ENCODE measurements at regions not wholly inside any gene's neighbourhood (a gene's known extent, or its start where the extent isn't known, plus 50 kb on each side); places are given as distances from the start of the nearest gene placed in this dataset.

DNA sequence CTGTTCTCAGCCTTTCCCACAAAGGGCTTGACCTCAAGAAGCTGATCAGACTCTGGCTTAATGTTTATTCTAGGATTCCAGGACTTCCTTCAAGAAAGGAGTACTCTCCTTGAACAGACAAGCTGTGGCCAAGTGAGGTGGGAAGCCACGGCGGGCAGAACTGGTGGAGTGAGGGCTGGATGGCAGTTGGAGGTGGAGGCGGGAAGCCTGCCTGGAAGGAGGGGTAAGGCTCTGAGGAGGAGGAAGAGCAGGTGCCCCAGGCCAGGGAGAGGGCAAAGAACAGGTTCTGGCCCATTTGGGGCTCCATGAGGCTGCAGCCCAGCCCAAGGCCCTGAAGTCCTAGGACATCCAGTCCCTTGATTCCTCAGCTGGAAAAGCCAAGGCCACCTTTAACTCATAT, 143.9 kb downstream of the CYP26B1 start:
- Mint-ChIP-seq H3K4me3 (ENCODE audit: low read depth, unreplicated experiment) (no peak overlapping the region), H3K36me3 (ENCODE audit: insufficient read depth, unreplicated experiment) (no peaks in the 10 kb centered on the region), H3K27me3 (ENCODE audit: unreplicated experiment) (peaks cover 45% of the 10 kb centered on the region), H3K4me1 (ENCODE audit: low read depth, unreplicated experiment) (no peaks in the 10 kb centered on the region), H3K9me3 (ENCODE audit: low read depth, unreplicated experiment) (no peaks in the 10 kb centered on the region), H3K27ac (ENCODE audit: unreplicated experiment) (no peak overlapping the region)
- DNase-seq: no peak
- no peak for TF ChIP-seq CTCF (IDR thresholded peaks at IDR 0.05; ENCODE audit: unreplicated experiment)
- intact Hi-C loops (cut with micrococcal nuclease; ENCODE audit: unreplicated experiment): no loop called here
- BruUV-seq (replicated peaks): no TSS peak
- CTCF ChIA-PET: no interaction called here

GRCh38 chr2:72003124-72003523, 144.5 kb downstream of the CYP26B1 start:
- peaks cover 48% of the 10 kb centered on the region for H3K27me3 Mint-ChIP-seq (ENCODE audit: unreplicated experiment)
- no peak for DNase-seq
- TF ChIP-seq CTCF (IDR thresholded peaks at IDR 0.05; ENCODE audit: unreplicated experiment): no peak
- no peak overlapping the region for H3K27ac Mint-ChIP-seq (ENCODE audit: unreplicated experiment)
- H3K36me3 Mint-ChIP-seq (ENCODE audit: insufficient read depth, unreplicated experiment): no peaks in the 10 kb centered on the region
- no peak overlapping the region for H3K4me3 Mint-ChIP-seq (ENCODE audit: low read depth, unreplicated experiment)
- CTCF ChIA-PET: no interaction called here
- no TSS peak for BruUV-seq (replicated peaks)
- intact Hi-C loops (cut with micrococcal nuclease; ENCODE audit: unreplicated experiment): no loop called here
- H3K9me3 Mint-ChIP-seq (ENCODE audit: low read depth, unreplicated experiment): no peaks in the 10 kb centered on the region
- no peaks in the 10 kb centered on the region for H3K4me1 Mint-ChIP-seq (ENCODE audit: low read depth, unreplicated experiment)

DNA sequence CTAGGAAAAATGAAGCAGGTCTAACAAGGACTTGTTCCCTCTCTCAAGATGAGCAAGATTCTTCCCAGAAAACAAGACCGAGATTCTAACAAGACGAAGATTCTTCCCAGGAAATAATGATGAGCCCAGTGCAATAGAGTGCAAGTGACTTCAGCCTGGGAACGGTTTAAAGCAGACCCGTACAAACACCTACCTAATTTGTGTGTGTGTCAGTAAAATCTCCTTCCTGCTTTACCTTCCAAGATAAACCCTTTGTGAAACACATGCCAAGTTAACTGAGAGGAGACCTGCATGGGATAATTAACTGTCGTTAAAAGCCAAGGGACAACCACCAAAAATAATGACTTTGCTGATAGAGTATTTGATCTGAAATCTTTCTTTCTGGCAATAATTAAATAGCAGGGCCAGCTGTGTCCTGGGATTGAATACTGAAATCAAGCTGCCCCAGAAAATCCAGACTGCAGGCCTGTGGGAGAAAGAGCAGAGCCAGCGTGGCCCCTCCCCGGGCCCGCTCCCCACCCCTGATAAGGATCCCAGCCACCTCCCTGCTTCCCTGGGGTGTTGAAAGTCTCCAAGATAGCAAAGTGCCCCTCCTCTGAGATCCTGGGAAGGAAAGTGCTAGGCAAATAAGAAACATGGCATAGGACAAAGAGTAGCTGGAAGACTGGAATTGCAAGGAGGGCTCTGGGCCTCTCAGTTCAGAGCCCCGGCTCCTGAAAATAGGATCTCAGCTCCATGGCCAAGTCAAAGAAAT, 145.5 kb downstream of the CYP26B1 start:
- Mint-ChIP-seq H3K4me3 (ENCODE audit: low read depth, unreplicated experiment) (no peak overlapping the region), H3K9me3 (ENCODE audit: low read depth, unreplicated experiment) (no peaks in the 10 kb centered on the region), H3K36me3 (ENCODE audit: insufficient read depth, unreplicated experiment) (no peaks in the 10 kb centered on the region), H3K27me3 (ENCODE audit: unreplicated experiment) (peaks cover 54% of the 10 kb centered on the region), H3K4me1 (ENCODE audit: low read depth, unreplicated experiment) (no peaks in the 10 kb centered on the region), H3K27ac (ENCODE audit: unreplicated experiment) (no peak overlapping the region)
- no peak for TF ChIP-seq CTCF (IDR thresholded peaks at IDR 0.05; ENCODE audit: unreplicated experiment)
- no TSS peak for BruUV-seq (replicated peaks)
- CTCF ChIA-PET: interaction anchor here (0.6 kb wide), 1 partner anchor 676 kb away, joined by 3 read pairs; no protein-coding TSS in a partner anchor
- no peak for DNase-seq
- intact Hi-C loops (cut with micrococcal nuclease; ENCODE audit: unreplicated experiment): no loop called here

- no peak for DNase-seq
- no peak overlapping the region for H3K27ac Mint-ChIP-seq (ENCODE audit: unreplicated experiment)
- no peak overlapping the region for H3K4me3 Mint-ChIP-seq (ENCODE audit: low read depth, unreplicated experiment)
- no peaks in the 10 kb centered on the region for H3K9me3 Mint-ChIP-seq (ENCODE audit: low read depth, unreplicated experiment)
- no TSS peak for BruUV-seq (replicated peaks)
- H3K4me1 Mint-ChIP-seq (ENCODE audit: low read depth, unreplicated experiment): no peaks in the 10 kb centered on the region
- no peak for TF ChIP-seq CTCF (IDR thresholded peaks at IDR 0.05; ENCODE audit: unreplicated experiment)
- intact Hi-C loops (cut with micrococcal nuclease; ENCODE audit: unreplicated experiment): no loop called here
- peaks cover 39% of the 10 kb centered on the region for H3K27me3 Mint-ChIP-seq (ENCODE audit: unreplicated experiment)
- CTCF ChIA-PET: no interaction called here
- H3K36me3 Mint-ChIP-seq (ENCODE audit: insufficient read depth, unreplicated experiment): no peaks in the 10 kb centered on the region
These were observed 147.6 kb downstream of the CYP26B1 start for GRCh38 chr2:72000110-72000509.

Data from Calu3 (cell line).